Lower leg skin (tissue), 3 donors: ENCODE measurements at regions not wholly inside any gene's neighbourhood (a gene's known extent, or its start where the extent isn't known, plus 50 kb on each side); places are given as distances from the start of the nearest gene placed in this dataset.

Experiments used
- CTCF ChIP-seq, 3 donors: fragments of 450-650 bp; IDR thresholded peaks; one replicate each; pipeline ENCODE4 v1.5.1; 2016; ENCODE audit warnings: antibody characterized with exemption in 3 of 3, mild to moderate bottlenecking in 3 of 3, moderate library complexity in 2 of 3
- POLR2A ChIP-seq, 2 donors: fragments of 450-650 bp; IDR thresholded peaks; one replicate each; pipeline ENCODE4 v1.6.1; 2016 to 2017; ENCODE audit warnings: antibody characterized with exemption in 2 of 2, mild to moderate bottlenecking in 1 of 2, moderate library complexity in 1 of 2

GRCh38 chr3:102571006-102571405, 136.2 kb downstream of the ZPLD1 start:
- TF ChIP-seq POLR2A (IDR thresholded peaks at IDR 0.05): no peak
- no peak for TF ChIP-seq CTCF (IDR thresholded peaks at IDR 0.05)
